HEK293 (cell line): ENCODE measurements at regions not wholly inside any gene's neighbourhood (a gene's known extent, or its start where the extent isn't known, plus 50 kb on each side); places are given as distances from the start of the nearest gene placed in this dataset.

ENCODE experiments used
- CTCF ChIA-PET: fragments of 350-600 bp; formaldehyde crosslinking; extraction: SDS; loops from one replicate; lab custom pipeline; 2021; ENCODE audit warnings: antibody characterized with exemption; lab: Yijun Ruan, JAX
- POLR2A ChIA-PET: fragments of 300-600 bp; formaldehyde crosslinking; extraction: SDS; loops from one replicate; lab custom pipeline; 2020; ENCODE audit warnings: antibody characterized with exemption, inconsistent platforms; lab: Yijun Ruan, JAX
- H3K27ac ChIP-seq: fragments of 200-500 bp; sonication (Bioruptor generic); 2 replicates; pipeline ENCODE4 v1.5.1; 2014; ENCODE audit warnings: low read depth, low read length, control low read depth, inconsistent platforms; ENCODE audit errors: extremely low read depth
- H3K36me3 ChIP-seq, 2 experiments: fragments of 200-500 bp in 1 of 2; sonication (Bioruptor generic) in 1 of 2; 1 replicate in 1 of 2; 2 replicates in 1 of 2; pipeline ENCODE4 v1.5.1; 2014 to 2017; ENCODE audit warnings: inconsistent platforms in 2 of 2, low read length in 2 of 2; ENCODE audit not compliant: control insufficient read depth in 2 of 2, insufficient read depth in 1 of 2
- H3K4me1 ChIP-seq: fragments of 200-500 bp; sonication (Bioruptor generic); 2 replicates; pipeline ENCODE4 v1.5.1; 2014; ENCODE audit warnings: mild to moderate bottlenecking, low read length, inconsistent platforms; ENCODE audit not compliant: control insufficient read depth, insufficient read depth
- H3K4me3 ChIP-seq: 2 replicates; pipeline ENCODE4 v1.5.1; 2011; ENCODE audit warnings: low read depth, mild to moderate bottlenecking, control low read depth, low read length, moderate library complexity
- H3K9me3 ChIP-seq: fragments of 200-500 bp; sonication (Bioruptor generic); 2 replicates; pipeline ENCODE4 v1.5.1; 2014; ENCODE audit warnings: low read depth, low read length, inconsistent platforms; ENCODE audit not compliant: control insufficient read depth, insufficient read depth
- PRDM1 ChIP-seq: fragments of 450-650 bp; formaldehyde crosslinking; IDR thresholded peaks from 2 replicates; pipeline ENCODE4; 2016; ENCODE audit warnings: missing biosample characterization, missing genetic modification characterization
- PRDM4 ChIP-seq: fragments of 450-650 bp; formaldehyde crosslinking; IDR thresholded peaks from 2 replicates; pipeline ENCODE4 v1.5.1; 2017; ENCODE audit warnings: missing biosample characterization, missing genetic modification characterization
- SCRT2 ChIP-seq: fragments of 450-650 bp; formaldehyde crosslinking; IDR thresholded peaks from 2 replicates; pipeline ENCODE4 v1.5.1; 2016; ENCODE audit warnings: missing biosample characterization, missing genetic modification characterization
- ZBTB17 ChIP-seq: fragments of 450-650 bp; formaldehyde crosslinking; IDR thresholded peaks from 2 replicates; pipeline ENCODE4 v1.5.1; 2016; ENCODE audit warnings: missing biosample characterization, missing genetic modification characterization
- ZNF2 ChIP-seq: fragments of 450-650 bp; formaldehyde crosslinking; IDR thresholded peaks from 2 replicates; pipeline ENCODE4 v1.5.1; 2016; ENCODE audit warnings: missing biosample characterization, missing genetic modification characterization
- ZNF324 ChIP-seq: fragments of 450-650 bp; formaldehyde crosslinking; IDR thresholded peaks from 2 replicates; pipeline ENCODE4 v1.5.1; 2016; ENCODE audit warnings: missing biosample characterization, missing genetic modification characterization
- ZNF449 ChIP-seq: fragments of 450-650 bp; formaldehyde crosslinking; IDR thresholded peaks from 2 replicates; pipeline ENCODE4 v1.5.1; 2017; ENCODE audit warnings: missing biosample characterization, mild to moderate bottlenecking, missing genetic modification characterization, moderate library complexity
- ZNF513 ChIP-seq: fragments of 450-650 bp; IDR thresholded peaks from 2 replicates; pipeline ENCODE4 v1.5.1; 2018; ENCODE audit warnings: missing biosample characterization, missing genetic modification characterization
- ZNF549 ChIP-seq: fragments of 450-650 bp; IDR thresholded peaks from 2 replicates; pipeline ENCODE4 v1.5.1; 2018; ENCODE audit warnings: missing biosample characterization, missing genetic modification characterization, mild to moderate bottlenecking, inconsistent platforms, moderate library complexity
- ZNF624 ChIP-seq: fragments of 450-650 bp; formaldehyde crosslinking; IDR thresholded peaks from 2 replicates; pipeline ENCODE4 v1.5.1; 2017; ENCODE audit warnings: missing biosample characterization, missing genetic modification characterization
- ZNF670 ChIP-seq: fragments of 450-650 bp; formaldehyde crosslinking; IDR thresholded peaks from 2 replicates; pipeline ENCODE4 v1.5.1; 2016; ENCODE audit warnings: missing biosample characterization, missing genetic modification characterization, low read depth
- TF ChIP-seq, protein P1 (sequence below): fragments of 450-650 bp; formaldehyde crosslinking; IDR thresholded peaks from 2 replicates; pipeline ENCODE4 v1.5.1; 2016; ENCODE audit warnings: missing biosample characterization, missing genetic modification characterization
- TF ChIP-seq, protein P2 (sequence below): fragments of 450-650 bp; IDR thresholded peaks from 2 replicates; pipeline ENCODE4 v1.5.1; 2018; ENCODE audit warnings: missing biosample characterization, mild to moderate bottlenecking, missing genetic modification characterization
- TF ChIP-seq, protein P3 (sequence below): fragments of 450-650 bp; formaldehyde crosslinking; IDR thresholded peaks from 2 replicates; pipeline ENCODE4 v1.5.0; 2017; ENCODE audit warnings: missing biosample characterization, missing genetic modification characterization, borderline replicate concordance

- no peak for TF ChIP-seq PRDM1 (tag by site-specific recombination)
- TF ChIP-seq ZBTB17 (tag by site-specific recombination), result no peak
- TF ChIP-seq, all 188 proteins: peak for 0
These were observed 336.7 kb upstream of the CELF4 start (continued) for GRCh38 chr18:37902344-37902743.

DNA sequence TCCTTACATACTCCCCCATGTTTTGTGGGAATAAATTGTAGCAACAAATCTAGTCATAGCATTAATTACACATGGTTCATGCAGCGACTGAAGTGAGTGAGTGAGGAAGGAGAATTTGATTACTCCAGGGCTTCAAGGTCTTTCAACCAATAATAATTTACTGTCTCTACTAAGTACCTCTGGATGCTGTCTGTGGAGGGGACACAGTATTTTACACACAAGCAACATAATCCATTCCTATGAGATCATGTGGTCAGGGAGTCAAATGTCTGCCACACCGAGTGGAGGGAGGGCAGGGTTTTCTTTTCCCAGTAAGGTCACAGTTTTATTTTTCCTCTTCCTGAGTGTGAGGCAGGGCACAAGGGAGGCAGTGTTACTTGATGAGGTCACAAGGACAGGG is 334.7 kb upstream of the CELF4 start:
- TF ChIP-seq PRDM4, result no peak
- TF ChIP-seq PRDM1 (tag by site-specific recombination), result no peak
- TF ChIP-seq, protein P1, sequence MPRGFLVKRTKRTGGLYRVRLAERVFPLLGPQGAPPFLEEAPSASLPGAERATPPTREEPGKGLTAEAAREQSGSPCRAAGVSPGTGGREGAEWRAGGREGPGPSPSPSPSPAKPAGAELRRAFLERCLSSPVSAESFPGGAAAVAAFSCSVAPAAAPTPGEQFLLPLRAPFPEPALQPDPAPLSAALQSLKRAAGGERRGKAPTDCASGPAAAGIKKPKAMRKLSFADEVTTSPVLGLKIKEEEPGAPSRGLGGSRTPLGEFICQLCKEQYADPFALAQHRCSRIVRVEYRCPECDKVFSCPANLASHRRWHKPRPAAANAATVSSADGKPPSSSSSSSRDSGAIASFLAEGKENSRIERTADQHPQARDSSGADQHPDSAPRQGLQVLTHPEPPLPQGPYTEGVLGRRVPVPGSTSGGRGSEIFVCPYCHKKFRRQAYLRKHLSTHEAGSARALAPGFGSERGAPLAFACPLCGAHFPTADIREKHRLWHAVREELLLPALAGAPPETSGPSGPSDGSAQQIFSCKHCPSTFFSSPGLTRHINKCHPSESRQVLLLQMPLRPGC, result no peak
- TF ChIP-seq, protein P2, sequence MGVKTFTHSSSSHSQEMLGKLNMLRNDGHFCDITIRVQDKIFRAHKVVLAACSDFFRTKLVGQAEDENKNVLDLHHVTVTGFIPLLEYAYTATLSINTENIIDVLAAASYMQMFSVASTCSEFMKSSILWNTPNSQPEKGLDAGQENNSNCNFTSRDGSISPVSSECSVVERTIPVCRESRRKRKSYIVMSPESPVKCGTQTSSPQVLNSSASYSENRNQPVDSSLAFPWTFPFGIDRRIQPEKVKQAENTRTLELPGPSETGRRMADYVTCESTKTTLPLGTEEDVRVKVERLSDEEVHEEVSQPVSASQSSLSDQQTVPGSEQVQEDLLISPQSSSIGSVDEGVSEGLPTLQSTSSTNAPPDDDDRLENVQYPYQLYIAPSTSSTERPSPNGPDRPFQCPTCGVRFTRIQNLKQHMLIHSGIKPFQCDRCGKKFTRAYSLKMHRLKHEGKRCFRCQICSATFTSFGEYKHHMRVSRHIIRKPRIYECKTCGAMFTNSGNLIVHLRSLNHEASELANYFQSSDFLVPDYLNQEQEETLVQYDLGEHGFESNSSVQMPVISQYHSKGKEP (tag by site-specific recombination), result no peak
- TF ChIP-seq ZNF549, result no peak
- TF ChIP-seq ZNF624, result no peak
- no peak for TF ChIP-seq ZNF324 (tag by site-specific recombination)
- no peak for TF ChIP-seq ZNF449 (tag by site-specific recombination)
- TF ChIP-seq ZNF670 (tag by site-specific recombination), result no peak
- no peak for TF ChIP-seq ZNF513 (tag by site-specific recombination)
- TF ChIP-seq, protein P3, sequence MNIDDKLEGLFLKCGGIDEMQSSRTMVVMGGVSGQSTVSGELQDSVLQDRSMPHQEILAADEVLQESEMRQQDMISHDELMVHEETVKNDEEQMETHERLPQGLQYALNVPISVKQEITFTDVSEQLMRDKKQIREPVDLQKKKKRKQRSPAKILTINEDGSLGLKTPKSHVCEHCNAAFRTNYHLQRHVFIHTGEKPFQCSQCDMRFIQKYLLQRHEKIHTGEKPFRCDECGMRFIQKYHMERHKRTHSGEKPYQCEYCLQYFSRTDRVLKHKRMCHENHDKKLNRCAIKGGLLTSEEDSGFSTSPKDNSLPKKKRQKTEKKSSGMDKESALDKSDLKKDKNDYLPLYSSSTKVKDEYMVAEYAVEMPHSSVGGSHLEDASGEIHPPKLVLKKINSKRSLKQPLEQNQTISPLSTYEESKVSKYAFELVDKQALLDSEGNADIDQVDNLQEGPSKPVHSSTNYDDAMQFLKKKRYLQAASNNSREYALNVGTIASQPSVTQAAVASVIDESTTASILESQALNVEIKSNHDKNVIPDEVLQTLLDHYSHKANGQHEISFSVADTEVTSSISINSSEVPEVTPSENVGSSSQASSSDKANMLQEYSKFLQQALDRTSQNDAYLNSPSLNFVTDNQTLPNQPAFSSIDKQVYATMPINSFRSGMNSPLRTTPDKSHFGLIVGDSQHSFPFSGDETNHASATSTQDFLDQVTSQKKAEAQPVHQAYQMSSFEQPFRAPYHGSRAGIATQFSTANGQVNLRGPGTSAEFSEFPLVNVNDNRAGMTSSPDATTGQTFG (tag by site-specific recombination), result no peak
- no peak for TF ChIP-seq SCRT2
- no peak for TF ChIP-seq ZNF2
- ChIA-PET CTCF (no interaction called here), POLR2A (no interaction called here)
- Histone ChIP-seq H3K27ac (no peak overlapping the region), H3K4me1 (no peaks in the 10 kb centered on the region), H3K9me3 (no peaks in the 10 kb centered on the region), H3K4me3 (no peak overlapping the region), H3K36me3 (no peaks in the 10 kb centered on the region)
